Esophagus muscularis mucosa (tissue), 4 donors: ENCODE measurements at regions not wholly inside any gene's neighbourhood (a gene's known extent, or its start where the extent isn't known, plus 50 kb on each side); places are given as distances from the start of the nearest gene placed in this dataset.
A peak's percentile ranks its signal among the peaks of the same experiment; 100 is the strongest.

Experiments used
- DNase-seq: peaks from one replicate; pipeline ENCODE4 v3.0.0-alpha.2; 2017; ENCODE audit errors: extremely low spot score
- H3K27ac ChIP-seq, 4 donors: fragments of 200-600 bp; sonication (generic); replicated peaks in 1 of 4; 1 replicate in 3 of 4; 2 replicates in 1 of 4; pipeline ENCODE4 v1.5.1; 2016 to 2019; ENCODE audit warnings: mild to moderate bottlenecking in 1 of 4
- H3K27me3 ChIP-seq, 4 donors: fragments of 200-600 bp; sonication (generic); one replicate each; pipeline versions ENCODE4 v1.5.1 to v1.6.0; 2016 to 2019
- H3K36me3 ChIP-seq, 4 donors: fragments of 200-600 bp; sonication (generic); one replicate each; pipeline ENCODE4 v1.5.1; 2016 to 2019
- H3K4me1 ChIP-seq, 4 donors: fragments of 200-600 bp; sonication (generic); one replicate each; pipeline ENCODE4 v1.5.1; 2016 to 2019
- H3K4me3 ChIP-seq, 4 donors: fragments of 200-600 bp; sonication (generic); 1 replicate in 2 of 4; 2 replicates in 2 of 4; pipeline ENCODE4 v1.5.1; 2016 to 2019; ENCODE audit warnings: mild to moderate bottlenecking in 4 of 4, moderate library complexity in 1 of 4
- H3K9me3 ChIP-seq, 4 donors: fragments of 200-600 bp; sonication (generic); 1 replicate in 3 of 4; 2 replicates in 1 of 4; pipeline ENCODE4 v1.5.1; 2016 to 2019
- CTCF ChIP-seq, 3 experiments: fragments of 200-600 bp in 2 of 3; fragments of 450-650 bp in 1 of 3; sonication (generic) in 2 of 3; IDR thresholded peaks; one replicate each; pipeline ENCODE4 v1.5.1; 2017 to 2019; ENCODE audit warnings: antibody characterized with exemption in 3 of 3, mild to moderate bottlenecking in 2 of 3, moderate library complexity in 1 of 3
- EP300 ChIP-seq: sonication (generic); formaldehyde crosslinking; IDR thresholded peaks from one replicate; pipeline ENCODE4 v1.6.1; 2017; ENCODE audit warnings: antibody characterized with exemption
- POLR2A ChIP-seq: fragments of 450-650 bp; IDR thresholded peaks from one replicate; pipeline ENCODE4 v1.6.1; 2017; ENCODE audit warnings: antibody characterized with exemption, moderate library complexity, mild to moderate bottlenecking, low read depth
- POLR2AphosphoS5 ChIP-seq, 2 donors: sonication (generic); formaldehyde crosslinking; IDR thresholded peaks; one replicate each; pipeline ENCODE4 v1.6.1; 2017; ENCODE audit warnings: antibody characterized with exemption in 2 of 2
- WGBS: methylation state at CpG from one replicate; pipeline ENCODE4 v1.1.5; 2018; 5-methylcytosine and 5-hydroxymethylcytosine counted together
- intact Hi-C: fragments of 100-400 bp; cut with DNase I; formaldehyde crosslinking; loops from one replicate; pipeline ENCODE4 v1.15.1; 2023

DNA sequence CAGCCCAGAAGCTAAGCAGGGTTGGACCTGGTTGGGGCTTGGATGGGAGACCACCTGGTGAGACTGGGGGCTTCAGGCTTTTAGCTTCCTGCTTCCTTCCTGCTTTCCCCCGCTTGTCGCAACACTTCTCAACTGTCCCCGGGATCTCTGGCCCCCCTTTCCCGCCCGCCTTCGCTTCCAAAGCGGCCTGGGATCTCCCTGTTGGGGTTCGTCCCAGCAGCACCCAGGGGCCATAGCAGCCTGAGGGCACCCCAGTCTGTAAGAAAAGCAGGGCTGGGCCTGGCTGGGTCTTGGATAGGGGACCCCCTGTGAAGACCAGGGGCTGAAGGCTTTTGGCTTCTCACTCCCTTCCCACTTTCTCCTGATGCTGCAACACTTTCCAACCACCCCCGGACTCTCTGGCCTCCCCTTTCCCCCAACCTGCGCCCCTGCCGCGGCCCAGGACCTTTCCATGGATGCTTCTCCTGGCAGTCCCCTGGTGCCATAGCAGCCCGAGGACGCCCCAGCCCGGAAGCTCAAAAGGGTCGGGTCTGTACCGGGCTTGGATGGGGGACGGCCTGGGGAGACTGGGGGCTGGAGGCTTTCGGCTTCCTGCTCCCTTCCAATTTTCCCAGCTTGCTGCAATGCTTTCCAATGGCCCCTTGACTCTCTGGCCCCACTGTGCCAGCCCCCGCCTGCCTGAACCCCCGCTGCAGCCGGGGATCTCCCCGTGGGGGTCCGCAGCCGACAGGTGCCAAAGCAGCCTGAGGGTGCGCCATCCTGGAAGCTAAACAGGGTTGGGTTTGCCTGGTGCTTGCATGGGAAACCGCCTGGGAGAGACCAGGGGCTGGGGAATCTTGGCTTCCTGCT lies 2276.2 kb downstream of the TP53TG3F start:
- H3K27me3 ChIP-seq = no peaks in the 10 kb centered on the region
- H3K4me1 ChIP-seq = no peaks in the 10 kb centered on the region
- peak; percentile 79 for DNase-seq
- 87% methylated on average over 26 of the region's 27 CpGs for WGBS
- intact Hi-C loops = no loop called here
- no peak for TF ChIP-seq POLR2A
- TF ChIP-seq POLR2AphosphoS5 (IDR thresholded peaks at IDR 0.05) = no peak
- TF ChIP-seq CTCF (IDR thresholded peaks at IDR 0.05) = no peak
- no peak for TF ChIP-seq EP300
- no peaks in the 10 kb centered on the region for H3K36me3 ChIP-seq
- no peak overlapping the region for H3K27ac ChIP-seq
- H3K9me3 ChIP-seq = peaks cover 0 to 13% (median 5%) of the 10 kb centered on the region in 4 donors
- H3K4me3 ChIP-seq = no peak overlapping the region

- no peaks in the 10 kb centered on the region for H3K4me1 ChIP-seq
- no peak overlapping the region for H3K27ac ChIP-seq
- DNase-seq = peak; percentile 80
- H3K4me3 ChIP-seq = no peak overlapping the region
- TF ChIP-seq EP300 (no peak), CTCF (IDR thresholded peaks at IDR 0.05) (no peak), POLR2AphosphoS5 (IDR thresholded peaks at IDR 0.05) (no peak), POLR2A (no peak)
- H3K36me3 ChIP-seq = no peaks in the 10 kb centered on the region
- peaks cover 0 to 10% (median 3%) of the 10 kb centered on the region in 4 donors for H3K9me3 ChIP-seq
- intact Hi-C loops = no loop called here
- WGBS = 65% methylated on average over 2 of the region's 2 CpGs
- H3K27me3 ChIP-seq = no peaks in the 10 kb centered on the region
Measured at GRCh38 chr16:35736546-35736945, 2277.1 kb downstream of the TP53TG3F start.

DNA sequence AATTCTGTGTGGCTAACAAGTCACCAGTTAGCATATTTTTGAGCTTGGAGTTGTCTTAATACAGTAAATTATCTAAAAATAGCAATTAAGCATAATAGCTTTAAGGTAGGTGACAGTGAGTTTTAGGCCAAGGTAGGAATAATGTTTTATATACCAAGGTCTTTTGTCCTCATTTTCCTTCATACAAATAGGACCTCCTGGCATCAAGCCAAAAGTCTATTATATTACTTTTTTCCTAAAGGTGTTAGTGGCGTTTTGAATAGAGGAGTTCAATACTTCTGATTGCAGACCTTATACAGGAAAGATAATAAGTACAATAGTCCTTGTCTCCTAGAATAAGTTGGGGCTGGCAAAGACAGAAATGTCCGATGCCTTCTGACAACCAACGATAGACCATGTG lies 2277.7 kb downstream of the TP53TG3F start:
- no peak overlapping the region for H3K4me3 ChIP-seq
- 79% methylated on average over 3 of the region's 3 CpGs for WGBS
- no peak for DNase-seq
- H3K27me3 ChIP-seq = no peaks in the 10 kb centered on the region
- TF ChIP-seq POLR2A (no peak), EP300 (no peak), CTCF (IDR thresholded peaks at IDR 0.05) (no peak), POLR2AphosphoS5 (IDR thresholded peaks at IDR 0.05) (no peak)
- no peaks in the 10 kb centered on the region for H3K36me3 ChIP-seq
- intact Hi-C loops = no loop called here
- no peak overlapping the region for H3K27ac ChIP-seq
- H3K4me1 ChIP-seq = no peaks in the 10 kb centered on the region
- H3K9me3 ChIP-seq = peaks cover 0 to 5% (median under 1%) of the 10 kb centered on the region in 4 donors

GRCh38 chr16:35741546-35741945 lies 2282.1 kb downstream of the TP53TG3F start:
- TF ChIP-seq POLR2A (no peak), CTCF (IDR thresholded peaks at IDR 0.05) (no peak), EP300 (no peak), POLR2AphosphoS5 (IDR thresholded peaks at IDR 0.05) (no peak)
- intact Hi-C loops = loop anchor here (10.0 kb wide), 1 partner anchor 67 kb away; no protein-coding TSS in a partner anchor
- no peak overlapping the region for H3K4me3 ChIP-seq
- no peaks in the 10 kb centered on the region for H3K27me3 ChIP-seq
- no peaks in the 10 kb centered on the region for H3K4me1 ChIP-seq
- WGBS = 74% methylated on average over 4 of the region's 4 CpGs
- DNase-seq = no peak
- no peak overlapping the region for H3K27ac ChIP-seq
- no peaks in the 10 kb centered on the region for H3K36me3 ChIP-seq
- peaks cover 0 to 16% (median 4%) of the 10 kb centered on the region in 4 donors for H3K9me3 ChIP-seq
